ENCODE measurements at regions not wholly inside any gene's neighbourhood (a gene's known extent, or its start where the extent isn't known, plus 50 kb on each side); places are given as distances from the start of the nearest gene placed in this dataset.

GRCh38 chr5:105807290-105807689, 1863.4 kb downstream of the EFNA5 start:
- DNase-seq (ENCODE audit: low spot score), result no peak

- no peak for DNase-seq (ENCODE audit: low spot score)
Observed at GRCh38 chr5:105806596-105806995, 1864.1 kb downstream of the EFNA5 start.

GRCh38 chr5:105803431-105803830, 1867.3 kb downstream of the EFNA5 start:
- DNase-seq (ENCODE audit: low spot score), result no peak

- DNase-seq (ENCODE audit: low spot score), result no peak
Observed at GRCh38 chr5:105794578-105794977, 1876.2 kb downstream of the EFNA5 start.

GRCh38 chr5:105789246-105789645, 1881.5 kb downstream of the EFNA5 start:
- DNase-seq (ENCODE audit: low spot score), result no peak

GRCh38 chr5:105783811-105784210, 1886.9 kb downstream of the EFNA5 start:
- DNase-seq (ENCODE audit: low spot score), result no peak

- DNase-seq (ENCODE audit: low spot score), result no peak
Observed at GRCh38 chr5:105782501-105782900, 1888.2 kb downstream of the EFNA5 start.

GRCh38 chr5:105773241-105773640, 1897.5 kb downstream of the EFNA5 start:
- no peak for DNase-seq (ENCODE audit: low spot score)

GRCh38 chr5:105767267-105767666, 1903.5 kb downstream of the EFNA5 start:
- no peak for DNase-seq (ENCODE audit: low spot score)

- no peak for DNase-seq (ENCODE audit: low spot score)
Observed at GRCh38 chr5:105762728-105763127, 1908.0 kb downstream of the EFNA5 start.

GRCh38 chr5:105754056-105754455, 1916.7 kb downstream of the EFNA5 start:
- DNase-seq (ENCODE audit: low spot score), result no peak

GRCh38 chr5:105752801-105753200, 1917.9 kb downstream of the EFNA5 start:
- DNase-seq (ENCODE audit: low spot score), result no peak

GRCh38 chr5:105751908-105752307, 1918.8 kb downstream of the EFNA5 start:
- no peak for DNase-seq (ENCODE audit: low spot score)

- no peak for DNase-seq (ENCODE audit: low spot score)
Observed at GRCh38 chr5:105745111-105745510, 1925.6 kb downstream of the EFNA5 start.

GRCh38 chr5:105740242-105740641, 1930.5 kb downstream of the EFNA5 start:
- DNase-seq (ENCODE audit: low spot score), result no peak

- DNase-seq (ENCODE audit: low spot score), result no peak
Observed at GRCh38 chr5:105739732-105740131, 1931.0 kb downstream of the EFNA5 start.

- DNase-seq (ENCODE audit: low spot score), result no peak
Observed at GRCh38 chr5:105735704-105736103, 1935.0 kb downstream of the EFNA5 start.

- DNase-seq (ENCODE audit: low spot score), result no peak
Observed at GRCh38 chr5:105730982-105731381, 1939.8 kb downstream of the EFNA5 start.

GRCh38 chr5:105726093-105726492, 1944.6 kb downstream of the EFNA5 start:
- DNase-seq (ENCODE audit: low spot score), result no peak

GRCh38 chr5:105708442-105708841, 1962.3 kb downstream of the EFNA5 start:
- no peak for DNase-seq (ENCODE audit: low spot score)

GRCh38 chr5:105702323-105702722, 1968.4 kb downstream of the EFNA5 start:
- DNase-seq (ENCODE audit: low spot score), result no peak

- no peak for DNase-seq (ENCODE audit: low spot score)
Observed at GRCh38 chr5:105696440-105696839, 1974.3 kb downstream of the EFNA5 start.

GRCh38 chr5:105695941-105696340, 1974.8 kb downstream of the EFNA5 start:
- no peak for DNase-seq (ENCODE audit: low spot score)

- no peak for DNase-seq (ENCODE audit: low spot score)
Observed at GRCh38 chr5:105689596-105689995, 1981.1 kb downstream of the EFNA5 start.

GRCh38 chr5:105688227-105688792, 1982.4 kb downstream of the EFNA5 start:
- DNase-seq (ENCODE audit: low spot score), result no peak

All from pons (tissue), 1 donor.